ENCODE measurements at regions not wholly inside any gene's neighbourhood (a gene's known extent, or its start where the extent isn't known, plus 50 kb on each side); places are given as distances from the start of the nearest gene placed in this dataset.

- CTCF ChIA-PET, result interaction anchor here (0.5 to 1.3 kb wide), 2 partner anchors 8 to 359 kb away, joined by 3 to 4 read pairs; no protein-coding TSS in a partner anchor
- DNase-seq, result no peak
Measured at GRCh38 chr10:3402187-3402751, 229.7 kb upstream of the PITRM1 start.

DNA sequence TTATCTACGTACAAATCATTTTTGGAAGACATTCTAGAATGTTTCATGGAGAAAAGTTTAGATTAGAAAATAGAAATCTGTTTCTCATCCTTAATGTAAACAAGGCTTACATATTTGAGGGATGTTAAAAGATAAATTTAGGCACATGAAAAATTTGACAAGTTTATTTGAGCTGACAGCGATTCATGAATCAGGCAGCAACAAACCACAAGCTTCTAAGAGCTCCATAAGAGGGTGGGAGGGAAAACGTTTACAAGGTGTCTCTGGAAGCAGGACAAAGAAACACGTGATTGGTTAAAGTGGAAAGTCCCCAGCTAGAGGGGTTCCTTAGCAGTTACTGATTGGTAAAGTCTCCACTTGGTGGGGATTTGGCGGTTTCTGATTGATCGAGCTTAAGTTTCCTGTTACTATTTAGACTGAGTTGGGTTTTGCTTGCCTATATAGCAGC is 228.9 kb upstream of the PITRM1 start:
- ChIA-PET POLR2A (no interaction called here), CTCF (interaction anchor here (0.5 kb wide), 1 partner anchor 360 kb away, joined by 4 read pairs; no protein-coding TSS in a partner anchor)
- Histone ChIP-seq H3K9ac (ENCODE audit: low read length) (no peak overlapping the region), H2AFZ (ENCODE audit: insufficient read depth, low read depth, low read length, poor library complexity, severe bottlenecking) (no peak overlapping the region), H3K36me3 (replicated peaks in 1 of 2; ENCODE audit: control extremely low read depth in 1 of 2, control insufficient read depth in 1 of 2, extremely low read depth in 1 of 2, insufficient read depth in 2 of 2, low read length in 1 of 2) (no peaks in the 10 kb centered on the region), H3K4me1 (ENCODE audit: control insufficient read depth in 2 of 2, insufficient read depth in 2 of 2, low read length in 2 of 2) (no peaks in the 10 kb centered on the region), H3K27ac (ENCODE audit: low read length in 2 of 2) (no peak overlapping the region), H3K79me2 (ENCODE audit: control insufficient read depth, insufficient read depth, low read length) (no peaks in the 10 kb centered on the region), H3K4me3 (ENCODE audit: control extremely low read depth in 1 of 5, extremely low read depth in 1 of 5, insufficient read depth in 1 of 5, low read depth in 2 of 5, low read length in 4 of 5) (no peak overlapping the region), H4K20me1 (ENCODE audit: control insufficient read depth, insufficient read depth, low read length, poor library complexity, severe bottlenecking) (no peaks in the 10 kb centered on the region), H3K27me3 (replicated peaks in 1 of 4; ENCODE audit: control extremely low read depth in 1 of 4, control insufficient read depth in 3 of 4, insufficient read depth in 4 of 4, low read length in 3 of 4) (no peaks in the 10 kb centered on the region), H3K9me3 (ENCODE audit: control extremely low read depth in 1 of 3, control insufficient read depth in 2 of 3, insufficient read depth in 1 of 3, low read length in 2 of 3) (no peaks in the 10 kb centered on the region), H3K4me2 (replicated peaks; ENCODE audit: low read depth, low read length, poor library complexity, severe bottlenecking) (no peak overlapping the region)
- TF ChIP-seq, protein P1, sequence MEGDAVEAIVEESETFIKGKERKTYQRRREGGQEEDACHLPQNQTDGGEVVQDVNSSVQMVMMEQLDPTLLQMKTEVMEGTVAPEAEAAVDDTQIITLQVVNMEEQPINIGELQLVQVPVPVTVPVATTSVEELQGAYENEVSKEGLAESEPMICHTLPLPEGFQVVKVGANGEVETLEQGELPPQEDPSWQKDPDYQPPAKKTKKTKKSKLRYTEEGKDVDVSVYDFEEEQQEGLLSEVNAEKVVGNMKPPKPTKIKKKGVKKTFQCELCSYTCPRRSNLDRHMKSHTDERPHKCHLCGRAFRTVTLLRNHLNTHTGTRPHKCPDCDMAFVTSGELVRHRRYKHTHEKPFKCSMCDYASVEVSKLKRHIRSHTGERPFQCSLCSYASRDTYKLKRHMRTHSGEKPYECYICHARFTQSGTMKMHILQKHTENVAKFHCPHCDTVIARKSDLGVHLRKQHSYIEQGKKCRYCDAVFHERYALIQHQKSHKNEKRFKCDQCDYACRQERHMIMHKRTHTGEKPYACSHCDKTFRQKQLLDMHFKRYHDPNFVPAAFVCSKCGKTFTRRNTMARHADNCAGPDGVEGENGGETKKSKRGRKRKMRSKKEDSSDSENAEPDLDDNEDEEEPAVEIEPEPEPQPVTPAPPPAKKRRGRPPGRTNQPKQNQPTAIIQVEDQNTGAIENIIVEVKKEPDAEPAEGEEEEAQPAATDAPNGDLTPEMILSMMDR (IDR thresholded peaks at IDR 0.05), result no peak
- no peak for TF ChIP-seq EZH2 (IDR thresholded peaks at IDR 0.05; ENCODE audit: borderline replicate concordance, insufficient read depth, low read depth, low read length, poor library complexity, severe bottlenecking)
- Mint-ChIP-seq H3K9me3 (ENCODE audit: insufficient read depth) (no peaks in the 10 kb centered on the region), H3K27me3 (peaks cover 11% of the 10 kb centered on the region), H3K4me3 (no peak overlapping the region), H3K27ac (no peak overlapping the region), H3K4me1 (peaks cover 4% of the 10 kb centered on the region)
- WGBS (ENCODE audit: insufficient coverage), result 97% methylated on average over 4 of the region's 6 CpGs
- ATAC-seq (ENCODE audit: low read depth) (no peak), DNase-seq (no peak)
- intact Hi-C loops (cut with micrococcal nuclease), result no loop called here

More at GRCh38 chr10:3402187-3402751, 229.7 kb upstream of the PITRM1 start:
- Histone ChIP-seq H4K20me1 (ENCODE audit: control insufficient read depth, insufficient read depth, low read length, poor library complexity, severe bottlenecking) (no peaks in the 10 kb centered on the region), H3K4me1 (ENCODE audit: control insufficient read depth in 2 of 2, insufficient read depth in 2 of 2, low read length in 2 of 2) (no peaks in the 10 kb centered on the region), H3K9ac (ENCODE audit: low read length) (no peak overlapping the region), H3K27ac (ENCODE audit: low read length in 2 of 2) (no peak overlapping the region), H3K9me3 (ENCODE audit: control extremely low read depth in 1 of 3, control insufficient read depth in 2 of 3, insufficient read depth in 1 of 3, low read length in 2 of 3) (no peaks in the 10 kb centered on the region), H3K27me3 (replicated peaks in 1 of 4; ENCODE audit: control extremely low read depth in 1 of 4, control insufficient read depth in 3 of 4, insufficient read depth in 4 of 4, low read length in 3 of 4) (no peaks in the 10 kb centered on the region), H3K4me2 (replicated peaks; ENCODE audit: low read depth, low read length, poor library complexity, severe bottlenecking) (no peak overlapping the region), H3K4me3 (ENCODE audit: control extremely low read depth in 1 of 5, extremely low read depth in 1 of 5, insufficient read depth in 1 of 5, low read depth in 2 of 5, low read length in 4 of 5) (no peak overlapping the region), H2AFZ (ENCODE audit: insufficient read depth, low read depth, low read length, poor library complexity, severe bottlenecking) (no peak overlapping the region), H3K79me2 (ENCODE audit: control insufficient read depth, insufficient read depth, low read length) (no peaks in the 10 kb centered on the region), H3K36me3 (replicated peaks in 1 of 2; ENCODE audit: control extremely low read depth in 1 of 2, control insufficient read depth in 1 of 2, extremely low read depth in 1 of 2, insufficient read depth in 2 of 2, low read length in 1 of 2) (no peaks in the 10 kb centered on the region)
- 95% methylated on average over 2 of the region's 10 CpGs for WGBS (ENCODE audit: insufficient coverage)
- Mint-ChIP-seq H3K27ac (no peak overlapping the region), H3K4me3 (no peak overlapping the region), H3K9me3 (ENCODE audit: insufficient read depth) (no peaks in the 10 kb centered on the region), H3K4me1 (peaks cover 2% of the 10 kb centered on the region), H3K27me3 (peaks cover 9% of the 10 kb centered on the region)
- intact Hi-C loops (cut with micrococcal nuclease), result no loop called here
- ATAC-seq (ENCODE audit: low read depth), result no peak
- POLR2A ChIA-PET, result no interaction called here
- TF ChIP-seq EZH2 (IDR thresholded peaks at IDR 0.05; ENCODE audit: borderline replicate concordance, insufficient read depth, low read depth, low read length, poor library complexity, severe bottlenecking), result no peak
- TF ChIP-seq, protein P1 (IDR thresholded peaks at IDR 0.05), result no peak

All from B cell (primary cell).